UCSD-AML1 (cell line): ENCODE measurements at regions not wholly inside any gene's neighbourhood (a gene's known extent, or its start where the extent isn't known, plus 50 kb on each side); places are given as distances from the start of the nearest gene placed in this dataset.
"Not testable (repeated sequence)": the region's sequence is repeated elsewhere in the genome, so short reads cannot be mapped to it uniquely, and the experiment has no call there.

Experiments
- DNase-seq: peaks from one replicate; lab custom pipeline; 2025; ENCODE audit not compliant: unreplicated experiment; lab: John Stamatoyannopoulos, UW

DNA sequence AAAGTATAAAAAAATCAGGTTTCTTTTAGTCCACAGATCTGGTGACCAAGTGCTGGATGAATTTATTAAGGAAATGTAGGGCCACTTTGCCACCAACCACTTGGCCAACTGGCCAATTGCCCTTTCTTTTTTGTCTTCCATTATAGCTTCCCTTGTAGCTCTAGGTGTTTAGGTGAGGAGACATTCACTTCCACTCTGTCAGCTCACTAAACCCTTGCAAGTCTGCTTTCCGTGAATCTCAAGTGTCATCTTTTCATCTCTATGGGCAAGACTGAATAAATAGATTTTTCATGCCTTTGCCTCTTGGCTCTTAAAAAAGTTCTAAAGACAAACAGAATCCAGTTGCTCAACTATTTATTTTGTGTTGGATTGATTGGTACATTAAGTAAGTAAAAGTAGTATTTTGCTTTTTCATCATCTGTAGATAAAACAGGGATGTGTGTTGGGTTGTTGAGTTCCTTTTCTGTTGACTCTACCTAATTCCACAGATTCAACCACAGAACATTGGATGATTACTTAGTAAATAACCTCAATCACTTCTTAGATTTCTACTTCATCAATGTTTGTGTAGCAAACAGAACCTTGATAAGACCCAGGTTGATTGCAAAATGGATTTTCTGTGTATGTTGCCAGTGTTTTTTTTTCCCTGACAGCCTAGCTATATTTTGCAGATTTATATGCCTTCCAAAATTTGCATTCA lies 68.1 kb upstream of the GRXCR1 start:
- DNase-seq: no peak

- no peak for DNase-seq
Measured at GRCh38 chr4:42821230-42821629, 71.3 kb upstream of the GRXCR1 start.

DNA sequence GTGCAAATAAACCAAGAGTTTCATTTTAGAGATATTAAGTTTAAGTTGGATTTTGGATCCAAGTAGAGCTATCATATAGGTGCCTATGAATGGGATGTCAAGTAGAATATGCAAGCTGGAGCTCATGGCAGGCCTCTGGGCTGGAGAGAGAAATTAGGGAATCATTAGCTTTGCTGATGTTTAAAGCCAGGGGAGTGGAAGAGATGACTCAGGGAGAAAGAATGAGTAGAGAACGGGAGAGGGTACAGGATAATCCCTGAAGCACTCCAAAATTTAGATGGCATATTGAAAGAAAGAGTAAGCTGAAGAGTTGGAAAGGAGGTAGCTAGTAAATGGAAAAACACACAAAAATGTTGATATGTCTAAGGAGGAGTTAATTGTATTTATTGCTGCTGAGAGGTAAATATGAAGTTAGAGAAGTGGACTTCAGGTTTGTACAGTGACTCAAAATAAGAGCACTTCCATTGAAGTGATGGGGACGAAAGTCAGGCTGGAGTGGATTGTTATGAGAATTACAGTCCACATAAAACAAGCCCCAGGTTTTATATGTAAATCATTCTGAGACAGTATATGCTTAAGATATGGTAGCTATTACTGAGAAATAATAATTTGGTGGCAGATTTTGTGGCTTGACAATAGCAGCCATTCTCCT lies 72.5 kb upstream of the GRXCR1 start:
- no peak for DNase-seq

GRCh38 chr4:42817913-42818312 lies 74.6 kb upstream of the GRXCR1 start:
- no peak for DNase-seq

- no peak for DNase-seq
Measured at GRCh38 chr4:42816880-42817400, 75.6 kb upstream of the GRXCR1 start.

GRCh38 chr4:42816189-42816879 lies 76.2 kb upstream of the GRXCR1 start:
- peak; percentile 6 for DNase-seq

GRCh38 chr4:42809419-42810084 lies 83.0 kb upstream of the GRXCR1 start:
- no peak for DNase-seq

DNA sequence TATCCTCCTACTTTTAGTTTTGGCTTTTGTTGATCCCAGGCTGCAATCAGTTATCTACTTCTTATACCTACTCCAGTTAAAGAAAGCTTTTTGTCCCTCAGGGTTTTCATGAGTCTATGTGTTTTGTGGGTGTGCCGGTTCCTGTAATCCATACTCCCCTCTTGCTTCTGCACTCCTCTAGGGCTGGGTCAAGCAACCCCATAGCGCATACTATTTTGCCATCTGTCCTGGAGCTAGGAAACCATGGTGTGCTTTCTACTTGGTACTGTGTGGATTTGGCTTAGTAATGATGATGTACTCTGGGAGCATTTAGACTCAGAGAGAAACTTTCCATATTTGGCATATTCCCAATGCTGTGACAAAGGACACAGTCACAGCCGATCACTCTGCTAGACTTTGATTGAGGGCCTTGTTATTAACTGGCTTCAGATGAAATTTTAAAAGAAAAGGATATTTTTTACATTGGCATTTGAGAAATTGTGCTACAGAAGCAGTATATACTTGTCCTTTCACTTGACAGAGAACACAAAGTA lies 86.1 kb upstream of the GRXCR1 start:
- no peak for DNase-seq

DNA sequence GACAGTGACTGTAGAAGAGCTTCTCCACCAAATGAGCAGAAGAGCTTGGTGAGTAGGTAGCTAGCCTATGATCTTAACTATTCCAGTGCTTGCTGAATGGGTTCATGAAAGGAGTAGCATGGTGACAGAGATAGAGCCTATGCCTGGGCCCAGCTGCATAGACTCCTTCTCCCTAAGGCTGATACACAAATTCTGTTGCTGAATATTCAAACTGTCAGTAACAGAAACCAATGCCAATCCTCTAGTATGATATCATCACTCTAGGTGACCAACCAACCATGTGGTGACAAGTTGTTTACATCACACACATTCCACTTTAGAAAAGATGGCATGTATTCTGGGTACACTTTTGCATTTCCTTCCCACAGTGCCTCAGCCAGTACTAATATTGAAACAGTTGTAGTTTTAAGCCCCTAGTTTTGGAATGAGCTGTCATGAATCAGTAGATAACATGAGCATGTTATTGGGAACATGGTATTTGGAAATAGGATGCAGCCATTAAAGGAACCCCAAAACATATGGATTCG lies 103.4 kb upstream of the GRXCR1 start:
- DNase-seq: no peak

DNA sequence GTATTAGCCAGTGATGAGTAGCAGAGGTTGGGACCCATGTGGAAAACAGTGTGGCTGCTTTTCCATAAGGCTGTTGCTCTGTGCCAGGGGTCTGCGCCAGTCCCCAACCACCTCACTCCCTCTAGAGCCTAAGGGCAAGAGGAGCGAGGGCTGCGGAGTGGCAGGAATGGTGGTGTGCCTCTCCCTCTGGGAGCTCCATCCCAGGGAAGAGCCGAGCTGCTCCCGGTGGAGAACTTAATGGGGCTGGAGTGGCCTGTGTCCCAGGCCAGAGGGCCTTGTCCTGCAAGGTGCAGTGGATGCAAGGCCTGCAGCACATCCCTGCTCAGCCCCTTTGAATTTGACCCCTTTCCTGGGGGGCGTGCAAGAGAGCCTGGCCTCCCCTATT lies 105.4 kb upstream of the GRXCR1 start:
- DNase-seq: no peak

DNA sequence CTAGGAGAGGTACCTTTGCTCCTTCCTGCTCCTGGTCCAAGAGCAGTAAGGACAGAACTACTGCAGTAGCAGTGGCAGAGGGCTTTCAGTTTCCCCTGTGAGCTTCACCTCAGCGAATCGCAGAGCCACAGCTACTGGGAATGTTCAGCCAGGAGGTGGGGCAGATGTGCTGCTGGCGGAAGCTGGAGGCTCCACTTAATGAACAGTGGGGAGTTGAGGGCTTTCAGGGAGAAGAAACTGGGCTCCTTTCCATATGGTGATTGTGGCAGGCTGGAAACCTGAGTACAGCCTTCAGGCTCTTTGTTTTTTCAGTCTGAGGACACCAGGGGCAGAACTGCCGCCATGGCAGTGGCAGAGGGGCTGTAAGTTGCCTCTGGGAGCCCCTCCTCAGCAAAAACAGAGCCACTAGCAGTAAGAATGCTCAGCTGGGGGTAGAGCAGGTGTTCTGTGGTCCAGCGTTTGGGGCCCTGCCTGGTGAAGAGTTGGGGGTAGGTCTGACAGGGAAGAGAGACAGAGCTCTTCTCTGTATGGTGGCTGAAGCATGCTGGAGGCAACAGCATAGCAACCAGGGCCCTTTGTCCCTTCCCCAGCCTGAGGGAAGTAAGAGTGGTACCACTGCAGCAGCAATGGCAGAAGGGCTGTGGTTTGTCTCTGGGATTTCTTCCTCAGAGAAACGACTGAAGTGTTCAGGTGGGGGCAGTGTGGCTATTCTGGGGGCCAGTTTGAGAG lies 106.0 kb upstream of the GRXCR1 start:
- DNase-seq: no peak

DNA sequence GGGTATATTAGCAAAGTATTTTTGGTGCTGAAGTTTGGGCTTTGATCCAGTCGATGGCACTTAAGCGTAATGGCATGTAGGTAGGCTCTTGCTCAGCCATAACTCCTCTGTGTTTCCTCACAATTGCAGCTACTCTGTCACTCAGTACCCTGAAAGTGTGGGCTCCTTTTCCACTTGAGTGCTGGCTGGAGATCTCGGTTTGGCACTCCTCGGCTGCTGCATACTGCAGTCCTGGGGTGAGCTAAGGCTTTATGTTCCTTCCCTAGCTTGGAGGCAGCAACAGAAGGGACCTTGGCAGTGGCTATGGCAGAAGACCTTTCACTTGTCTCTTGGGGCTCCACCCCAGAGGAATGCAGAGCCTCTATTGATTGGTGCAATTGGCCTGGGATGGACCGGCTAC lies 106.7 kb upstream of the GRXCR1 start:
- DNase-seq: no peak

- no peak for DNase-seq
Measured at GRCh38 chr4:42781315-42781714, 111.2 kb upstream of the GRXCR1 start.

GRCh38 chr4:42778349-42778748 lies 114.2 kb upstream of the GRXCR1 start:
- no peak for DNase-seq

DNA sequence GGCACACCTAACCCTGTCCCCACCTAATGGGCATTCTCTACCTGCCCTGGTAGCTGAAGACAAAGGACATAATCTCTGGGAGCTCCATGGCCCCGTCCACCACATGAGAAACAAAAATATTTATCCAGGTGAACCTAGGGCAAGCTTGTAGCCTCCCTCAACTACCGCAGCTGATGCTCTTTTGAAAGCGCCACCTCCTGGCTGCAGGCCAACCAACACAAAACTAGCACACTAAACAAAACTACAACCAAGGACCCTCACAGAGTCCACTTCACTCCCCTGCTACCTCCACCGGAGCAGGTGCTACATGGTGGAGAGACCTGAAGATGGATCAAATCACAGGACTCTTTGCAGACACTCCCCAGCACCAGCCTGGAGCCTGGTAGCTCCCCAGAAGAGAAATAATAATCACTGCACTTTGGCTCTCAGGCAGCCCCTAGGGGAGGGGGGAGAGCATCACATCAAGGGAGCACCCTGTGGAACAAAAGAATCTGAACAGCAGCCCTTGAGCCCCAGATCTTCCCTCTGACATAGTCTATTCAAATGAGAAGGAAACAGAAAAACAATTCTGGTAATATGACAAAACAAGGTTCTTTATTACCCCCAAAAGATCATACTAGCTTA lies 111.3 kb upstream of the ATP8A1 start:
- DNase-seq: no peak

- DNase-seq: no peak
Measured at GRCh38 chr4:42767669-42768068, 110.8 kb upstream of the ATP8A1 start.

GRCh38 chr4:42761804-42762203 lies 104.9 kb upstream of the ATP8A1 start:
- DNase-seq: no peak

DNA sequence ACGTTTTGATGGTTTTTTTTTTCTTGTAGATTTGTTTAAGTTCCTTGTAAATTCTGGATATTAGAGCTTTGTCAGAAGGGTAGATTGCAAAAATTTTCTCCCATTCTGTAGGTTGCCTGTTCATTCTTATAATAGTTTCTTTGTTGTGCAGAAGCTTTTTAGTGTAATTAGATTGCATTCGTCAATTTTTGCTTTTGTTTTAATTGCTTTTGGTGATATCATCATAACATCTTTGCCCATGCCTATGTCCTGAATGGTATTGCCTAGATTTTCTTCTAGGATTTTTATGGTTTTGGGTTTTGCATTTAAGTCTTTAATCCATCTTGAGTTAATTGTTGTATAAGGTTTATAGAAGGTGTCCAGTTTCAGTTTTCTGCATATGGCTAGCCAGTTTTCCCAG lies 98.1 kb upstream of the ATP8A1 start:
- not testable (repeated sequence) for DNase-seq

GRCh38 chr4:42751587-42751986 lies 94.7 kb upstream of the ATP8A1 start:
- DNase-seq: no peak

- no peak for DNase-seq
Measured at GRCh38 chr4:42750856-42751255, 94.0 kb upstream of the ATP8A1 start.
